ENCODE measurements at regions not wholly inside any gene's neighbourhood (a gene's known extent, or its start where the extent isn't known, plus 50 kb on each side); places are given as distances from the start of the nearest gene placed in this dataset.
"Not testable (repeated sequence)": the region's sequence is repeated elsewhere in the genome, so short reads cannot be mapped to it uniquely, and the experiment has no call there.

GRCh38 chr9:106110483-106110882 lies 416.1 kb downstream of the TMEM38B start:
- no peak for DNase-seq (ENCODE audit: low read depth)

GRCh38 chr9:106111039-106111730 lies 416.8 kb downstream of the TMEM38B start:
- DNase-seq (ENCODE audit: low read depth), result no peak

- no peak for DNase-seq (ENCODE audit: low read depth)
Observed at GRCh38 chr9:106112935-106113334, 418.6 kb downstream of the TMEM38B start.

- no peak for DNase-seq (ENCODE audit: low read depth)
Observed at GRCh38 chr9:106119176-106119575, 424.8 kb downstream of the TMEM38B start.

- DNase-seq (ENCODE audit: low read depth), result no peak
Observed at GRCh38 chr9:106120071-106120470, 425.7 kb downstream of the TMEM38B start.

GRCh38 chr9:106127776-106128175 lies 433.4 kb downstream of the TMEM38B start:
- DNase-seq (ENCODE audit: low read depth), result no peak

- DNase-seq (ENCODE audit: low read depth), result no peak
Observed at GRCh38 chr9:106130374-106130773, 436.0 kb downstream of the TMEM38B start.

- DNase-seq (ENCODE audit: low read depth), result no peak
Observed at GRCh38 chr9:106143781-106144180, 449.4 kb downstream of the TMEM38B start.

- no peak for DNase-seq (ENCODE audit: low read depth)
Observed at GRCh38 chr9:106146066-106146840, 451.9 kb downstream of the TMEM38B start.

GRCh38 chr9:106146886-106147285 lies 452.5 kb downstream of the TMEM38B start:
- DNase-seq (ENCODE audit: low read depth), result no peak

- DNase-seq (ENCODE audit: low read depth), result no peak
Observed at GRCh38 chr9:106149956-106150355, 455.6 kb downstream of the TMEM38B start.

GRCh38 chr9:106156465-106156864 lies 462.1 kb downstream of the TMEM38B start:
- DNase-seq (ENCODE audit: low read depth), result no peak

GRCh38 chr9:106172265-106172664 lies 477.9 kb downstream of the TMEM38B start:
- no peak for DNase-seq (ENCODE audit: low read depth)

- DNase-seq (ENCODE audit: low read depth), result no peak
Observed at GRCh38 chr9:106174346-106174745, 480.0 kb downstream of the TMEM38B start.

- no peak for DNase-seq (ENCODE audit: low read depth)
Observed at GRCh38 chr9:106177216-106177615, 482.9 kb downstream of the TMEM38B start.

- no peak for DNase-seq (ENCODE audit: low read depth)
Observed at GRCh38 chr9:106179191-106179590, 484.9 kb downstream of the TMEM38B start.

GRCh38 chr9:106203815-106204516 lies 509.6 kb downstream of the TMEM38B start:
- not testable (repeated sequence) for DNase-seq (ENCODE audit: low read depth)

GRCh38 chr9:106207298-106207697 lies 513.0 kb downstream of the TMEM38B start:
- DNase-seq (ENCODE audit: low read depth), result no peak

GRCh38 chr9:106218427-106218826 lies 524.1 kb downstream of the TMEM38B start:
- DNase-seq (ENCODE audit: low read depth), result no peak

GRCh38 chr9:106218854-106219253 lies 524.5 kb downstream of the TMEM38B start:
- DNase-seq (ENCODE audit: low read depth), result no peak

- DNase-seq (ENCODE audit: low read depth), result no peak
Observed at GRCh38 chr9:106220415-106220814, 526.1 kb downstream of the TMEM38B start.

- no peak for DNase-seq (ENCODE audit: low read depth)
Observed at GRCh38 chr9:106228861-106229260, 534.5 kb downstream of the TMEM38B start.

- no peak for DNase-seq (ENCODE audit: low read depth)
Observed at GRCh38 chr9:106233116-106233515, 538.8 kb downstream of the TMEM38B start.
